ENCODE measurements at regions not wholly inside any gene's neighbourhood (a gene's known extent, or its start where the extent isn't known, plus 50 kb on each side); places are given as distances from the start of the nearest gene placed in this dataset.
"Not testable (repeated sequence)": the region's sequence is repeated elsewhere in the genome, so short reads cannot be mapped to it uniquely, and the experiment has no call there.

DNA sequence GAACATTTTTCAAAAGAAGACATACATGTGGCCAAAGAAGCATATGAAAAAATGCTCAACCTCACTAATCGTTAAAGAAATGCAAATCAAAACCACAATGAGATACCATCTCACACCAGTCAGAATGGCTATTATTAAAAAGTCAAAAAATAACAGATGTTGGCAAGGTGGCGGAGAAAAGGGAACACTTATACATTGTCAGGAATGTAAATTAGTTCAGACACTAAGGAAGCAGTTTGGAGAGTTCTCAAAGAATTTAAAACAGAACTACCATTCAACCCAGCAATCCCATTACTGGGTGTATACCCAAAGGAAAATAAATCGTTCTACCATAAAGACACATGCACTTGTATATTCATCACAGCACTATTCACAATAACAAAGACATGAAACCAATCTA lies 106.9 kb downstream of the APTX start:
- DNase-seq: not testable (repeated sequence)

DNA sequence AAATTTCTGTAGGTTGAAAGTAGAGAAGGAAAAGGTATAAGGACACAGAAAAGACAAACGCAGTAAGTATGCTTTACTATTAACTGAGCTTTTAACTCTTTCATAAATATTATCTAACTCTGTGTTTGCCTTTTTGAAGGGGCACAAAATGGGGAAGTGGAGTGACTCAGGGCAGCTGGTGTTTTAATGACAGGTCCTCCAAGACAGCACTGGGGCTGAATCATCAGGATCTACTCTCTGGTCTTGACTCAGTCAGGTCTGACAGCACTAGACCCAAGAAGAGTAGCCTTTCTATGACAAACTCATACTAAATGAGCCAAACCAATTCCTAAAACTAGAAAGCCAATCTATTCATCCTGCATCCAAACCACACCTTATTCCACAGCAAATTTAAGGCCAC lies 102.2 kb downstream of the APTX start:
- DNase-seq: no peak

DNA sequence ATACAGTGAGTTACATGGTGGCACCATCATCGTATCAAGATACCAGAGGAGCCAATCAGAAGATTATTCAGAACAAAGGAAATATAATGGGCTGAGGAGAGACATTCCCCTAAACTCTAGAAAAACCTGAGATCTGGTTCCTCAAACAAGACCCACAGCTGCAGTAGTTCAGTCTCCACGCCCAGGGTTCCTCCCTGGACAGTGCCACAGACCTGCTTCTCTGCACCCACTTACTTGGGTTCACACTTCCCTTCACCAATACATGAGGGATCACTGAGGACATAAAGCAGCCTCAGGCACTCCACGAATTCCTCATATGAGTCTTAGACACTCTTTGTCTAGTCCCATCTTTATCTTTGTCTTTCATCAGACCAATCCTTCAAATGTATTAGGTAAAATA lies 101.7 kb downstream of the APTX start:
- no peak for DNase-seq

DNA sequence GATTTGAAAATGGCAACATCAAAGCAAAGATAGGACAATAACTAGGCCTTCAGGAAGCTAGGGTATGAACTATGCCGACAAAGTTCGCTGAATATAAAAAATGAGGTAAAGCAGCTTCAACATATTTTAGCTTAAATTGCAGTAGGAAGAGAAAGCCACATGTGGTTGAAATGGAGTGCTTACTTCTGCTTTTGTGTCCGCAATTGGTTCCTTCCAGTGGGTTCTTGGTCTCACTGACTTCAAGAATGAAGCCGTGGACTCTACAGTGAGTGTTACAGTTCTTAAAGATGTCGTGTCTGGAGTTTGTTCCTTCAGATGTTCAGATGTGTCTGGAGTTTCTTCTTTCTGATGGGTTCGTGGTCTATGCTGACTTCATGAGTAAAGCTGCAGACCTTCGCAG lies 95.2 kb downstream of the APTX start:
- DNase-seq: peak; percentile 2

DNA sequence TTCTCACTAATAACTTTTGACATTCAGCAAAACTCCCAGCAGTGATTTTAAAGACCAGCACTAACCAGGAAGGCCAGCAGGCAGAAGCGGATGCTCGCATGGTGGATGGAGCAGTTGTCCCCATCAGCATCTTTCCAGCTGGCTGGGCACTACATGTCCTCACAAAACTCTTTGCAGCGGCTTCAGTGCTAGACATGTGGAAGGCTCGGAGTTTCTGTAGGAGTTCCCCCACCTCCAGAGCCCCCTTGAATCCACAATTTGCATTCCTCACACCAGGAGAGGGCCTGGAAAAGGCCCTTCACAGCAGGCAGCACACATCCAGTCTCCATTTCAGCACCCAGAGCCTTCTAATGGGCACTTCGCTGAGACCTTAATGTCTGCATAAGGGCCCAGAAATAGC lies 85.6 kb downstream of the APTX start:
- no peak for DNase-seq

DNA sequence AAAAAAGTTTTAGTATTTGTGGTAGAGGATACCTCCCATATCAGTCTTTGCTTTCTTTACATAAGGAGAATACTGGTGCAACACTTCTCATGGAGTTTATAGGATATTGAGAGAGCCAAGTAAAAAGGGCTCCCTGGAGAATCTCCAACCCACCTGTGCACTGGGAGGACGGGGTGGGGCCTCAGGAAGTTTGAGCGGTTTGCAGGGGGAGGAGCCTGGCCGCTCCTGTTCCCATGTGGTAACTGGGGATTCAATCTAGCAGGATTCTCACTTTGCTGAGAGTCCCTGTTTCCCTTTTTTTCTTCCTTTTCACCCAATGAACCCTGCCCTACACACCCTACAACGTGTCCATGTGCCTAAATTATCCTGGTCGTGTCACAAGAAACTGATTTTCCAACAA lies 82.8 kb downstream of the APTX start:
- DNase-seq: no peak
